SU-DHL-6 (cell line): ENCODE measurements at regions not wholly inside any gene's neighbourhood (a gene's known extent, or its start where the extent isn't known, plus 50 kb on each side); places are given as distances from the start of the nearest gene placed in this dataset.
"Not testable (repeated sequence)": the region's sequence is repeated elsewhere in the genome, so short reads cannot be mapped to it uniquely, and the experiment has no call there.

Experiments used
- H2AFZ ChIP-seq: fragments of 200-600 bp; sonication (generic); 2 replicates; pipeline ENCODE4 v1.6.1; 2014; ENCODE audit warnings: low read depth, mild to moderate bottlenecking, moderate library complexity, mixed read lengths, antibody characterized with exemption, low read length; ENCODE audit not compliant: severe bottlenecking
- H3F3A ChIP-seq: fragments of 200-600 bp; shearing (Covaris generic); 2 replicates; pipeline ENCODE4 v1.6.0; 2016; ENCODE audit warnings: antibody characterized with exemption, mild to moderate bottlenecking; ENCODE audit not compliant: insufficient read depth
- H3K27ac ChIP-seq: fragments of 200-600 bp; sonication (generic); 2 replicates; pipeline ENCODE4 v1.5.1; 2016; ENCODE audit warnings: low read depth, mild to moderate bottlenecking, low read length, moderate library complexity, mixed read lengths
- H3K27me3 ChIP-seq: fragments of 200-600 bp; sonication (generic), shearing (Covaris generic); 2 replicates; pipeline ENCODE4 v1.6.0; 2014; ENCODE audit warnings: mild to moderate bottlenecking, low read length
- H3K36me3 ChIP-seq: fragments of 200-600 bp; sonication (generic); 2 replicates; pipeline ENCODE4 v1.6.1; 2014; ENCODE audit warnings: mild to moderate bottlenecking, low read length, mixed read lengths
- H3K4me2 ChIP-seq: fragments of 300-600, 200-600 bp; shearing (Covaris generic), sonication (generic); 2 replicates; pipeline ENCODE4 v1.6.0; 2014; ENCODE audit warnings: low read length, low read depth, mild to moderate bottlenecking; ENCODE audit not compliant: poor library complexity, severe bottlenecking
- H3K4me3 ChIP-seq: fragments of 200-600 bp; sonication (generic); 2 replicates; pipeline ENCODE4 v1.5.1; 2014; ENCODE audit warnings: antibody characterized with exemption, low read length, mild to moderate bottlenecking, mixed read lengths; ENCODE audit not compliant: insufficient read depth, poor library complexity, severe bottlenecking
- H3K79me2 ChIP-seq: fragments of 200-600 bp; sonication (generic); 2 replicates; pipeline ENCODE4 v1.6.1; 2014; ENCODE audit warnings: mild to moderate bottlenecking, low read length, moderate library complexity; ENCODE audit not compliant: insufficient read depth
- H3K9ac ChIP-seq: fragments of 200-600 bp; sonication (generic); 2 replicates; pipeline ENCODE4 v1.7.0; 2014; ENCODE audit warnings: mild to moderate bottlenecking, low read length
- H3K9me2 ChIP-seq: fragments of 200-600 bp; sonication (generic); replicated peaks from 2 replicates; pipeline ENCODE4 v1.6.1; 2014; ENCODE audit warnings: low read length; ENCODE audit not compliant: insufficient read depth
- H3K9me3 ChIP-seq: fragments of 200-600 bp; sonication (generic); 2 replicates; pipeline ENCODE4 v1.6.1; 2014; ENCODE audit warnings: low read length, mixed read lengths; ENCODE audit not compliant: insufficient read depth
- H4K20me1 ChIP-seq: fragments of 200-600 bp; sonication (generic); 2 replicates; pipeline ENCODE4 v1.6.1; 2014; ENCODE audit warnings: low read depth, mild to moderate bottlenecking, antibody characterized with exemption, low read length, moderate library complexity, mixed read lengths
- CTCF ChIP-seq: fragments of 200-600 bp; sonication (generic); IDR thresholded peaks from one replicate; pipeline ENCODE4 v1.5.1; 2017; ENCODE audit warnings: antibody characterized with exemption, mild to moderate bottlenecking, low read length, moderate library complexity; ENCODE audit not compliant: insufficient read depth, poor library complexity, severe bottlenecking
- EZH2phosphoT487 ChIP-seq: fragments of 200-600 bp; sonication (generic), shearing (Covaris generic); conservative IDR thresholded peaks from 2 replicates; pipeline ENCODE4 v1.6.1; 2018; ENCODE audit warnings: mild to moderate bottlenecking, antibody characterized with exemption, low read length, moderate library complexity, mixed read lengths

- no peaks in the 10 kb centered on the region for H3K9me3 ChIP-seq
- H3K9ac ChIP-seq: no peak overlapping the region
- TF ChIP-seq EZH2phosphoT487 (no peak), CTCF (no peak)
- H4K20me1 ChIP-seq: no peaks in the 10 kb centered on the region
- no peak overlapping the region for H3K4me3 ChIP-seq
- no peaks in the 10 kb centered on the region for H3K27me3 ChIP-seq
- no peak overlapping the region for H3K4me2 ChIP-seq
- H3K27ac ChIP-seq: no peak overlapping the region
- H3K36me3 ChIP-seq: no peaks in the 10 kb centered on the region
- no peaks in the 10 kb centered on the region for H3K79me2 ChIP-seq
- H3F3A ChIP-seq: no peaks in the 10 kb centered on the region
- no peaks in the 10 kb centered on the region for H3K9me2 ChIP-seq
- H2AFZ ChIP-seq: no peak overlapping the region
Measured at GRCh38 chr7:32673275-32673983, 178.1 kb downstream of the AVL9 start.

- H3K36me3 ChIP-seq: no peaks in the 10 kb centered on the region
- H3K4me2 ChIP-seq: no peak overlapping the region
- H3F3A ChIP-seq: no peaks in the 10 kb centered on the region
- no peaks in the 10 kb centered on the region for H3K79me2 ChIP-seq
- no peak overlapping the region for H2AFZ ChIP-seq
- H3K4me3 ChIP-seq: no peak overlapping the region
- no peak for TF ChIP-seq EZH2phosphoT487
- no peak for TF ChIP-seq CTCF
- H3K9me2 ChIP-seq: no peaks in the 10 kb centered on the region
- H3K27ac ChIP-seq: no peak overlapping the region
- H4K20me1 ChIP-seq: no peaks in the 10 kb centered on the region
- no peak overlapping the region for H3K9ac ChIP-seq
- no peaks in the 10 kb centered on the region for H3K9me3 ChIP-seq
- H3K27me3 ChIP-seq: no peaks in the 10 kb centered on the region
Measured at GRCh38 chr7:32670110-32671025, 175.1 kb downstream of the AVL9 start.

GRCh38 chr7:32669173-32669870 lies 174.0 kb downstream of the AVL9 start:
- not testable (repeated sequence) for H2AFZ ChIP-seq, H3K4me2 ChIP-seq, H3K9ac ChIP-seq, H3F3A ChIP-seq, H3K27ac ChIP-seq, H3K9me2 ChIP-seq, H4K20me1 ChIP-seq, H3K27me3 ChIP-seq, H3K36me3 ChIP-seq, H3K4me3 ChIP-seq, H3K9me3 ChIP-seq, H3K79me2 ChIP-seq

GRCh38 chr7:32668387-32669097 lies 173.3 kb downstream of the AVL9 start:
- H3K4me3 ChIP-seq: not testable (repeated sequence)

GRCh38 chr7:32667586-32667985 lies 172.3 kb downstream of the AVL9 start:
- H3K4me2 ChIP-seq, H4K20me1 ChIP-seq, H3K4me3 ChIP-seq: not testable (repeated sequence)

More at GRCh38 chr7:32668387-32669097, 173.3 kb downstream of the AVL9 start:
- not testable (repeated sequence) for H3K36me3 ChIP-seq, H3K4me2 ChIP-seq, H3K27me3 ChIP-seq, H3K9me3 ChIP-seq, H2AFZ ChIP-seq, H3F3A ChIP-seq, H4K20me1 ChIP-seq, H3K9me2 ChIP-seq, H3K9ac ChIP-seq, H3K27ac ChIP-seq, H3K79me2 ChIP-seq

More at GRCh38 chr7:32667586-32667985, 172.3 kb downstream of the AVL9 start:
- H3K27ac ChIP-seq, H3K36me3 ChIP-seq, H3K27me3 ChIP-seq, H2AFZ ChIP-seq, H3K9me2 ChIP-seq, H3K79me2 ChIP-seq, H3F3A ChIP-seq, H3K9me3 ChIP-seq, H3K9ac ChIP-seq: not testable (repeated sequence)
